Thyroid gland (tissue), 4 donors: ENCODE measurements at regions not wholly inside any gene's neighbourhood (a gene's known extent, or its start where the extent isn't known, plus 50 kb on each side); places are given as distances from the start of the nearest gene placed in this dataset.

Experiments used
- POLR2A ChIP-seq, 2 donors: fragments of 450-650 bp; IDR thresholded peaks; one replicate each; pipeline ENCODE4 v1.6.1; 2017; ENCODE audit warnings: antibody characterized with exemption in 2 of 2, mild to moderate bottlenecking in 2 of 2, moderate library complexity in 1 of 2
- TF ChIP-seq, protein P1 (sequence below), 6 experiments: fragments of 200-600 bp in 3 of 6; fragments of 450-650 bp in 3 of 6; sonication (generic) in 3 of 6; IDR thresholded peaks; one replicate each; pipeline ENCODE4 v1.5.1; 2016 to 2019; ENCODE audit warnings: antibody characterized with exemption in 6 of 6, mild to moderate bottlenecking in 2 of 6, inconsistent platforms in 1 of 6, moderate library complexity in 1 of 6

DNA sequence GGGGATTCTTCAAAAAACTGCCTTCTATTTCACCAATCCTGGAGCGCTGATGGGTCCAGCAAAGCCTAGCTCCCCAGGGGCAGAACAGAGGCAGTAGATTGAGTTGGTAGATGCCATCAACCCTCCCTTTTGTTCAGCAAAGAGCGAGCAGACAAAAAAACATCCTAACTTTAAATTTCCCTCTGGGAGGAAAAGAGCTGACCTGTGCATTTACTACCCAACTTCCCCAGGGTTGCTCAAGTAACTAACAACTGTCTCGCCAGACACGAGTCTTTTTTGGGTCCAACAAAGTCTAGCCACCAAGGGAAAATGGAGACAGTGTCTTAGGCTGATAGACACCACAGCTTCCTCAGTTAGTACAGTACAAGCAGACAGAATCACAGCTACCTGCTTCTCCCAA, 476.3 kb upstream of the GRIA1 start:
- TF ChIP-seq POLR2A (IDR thresholded peaks at IDR 0.05), result no peak
- TF ChIP-seq, protein P1, sequence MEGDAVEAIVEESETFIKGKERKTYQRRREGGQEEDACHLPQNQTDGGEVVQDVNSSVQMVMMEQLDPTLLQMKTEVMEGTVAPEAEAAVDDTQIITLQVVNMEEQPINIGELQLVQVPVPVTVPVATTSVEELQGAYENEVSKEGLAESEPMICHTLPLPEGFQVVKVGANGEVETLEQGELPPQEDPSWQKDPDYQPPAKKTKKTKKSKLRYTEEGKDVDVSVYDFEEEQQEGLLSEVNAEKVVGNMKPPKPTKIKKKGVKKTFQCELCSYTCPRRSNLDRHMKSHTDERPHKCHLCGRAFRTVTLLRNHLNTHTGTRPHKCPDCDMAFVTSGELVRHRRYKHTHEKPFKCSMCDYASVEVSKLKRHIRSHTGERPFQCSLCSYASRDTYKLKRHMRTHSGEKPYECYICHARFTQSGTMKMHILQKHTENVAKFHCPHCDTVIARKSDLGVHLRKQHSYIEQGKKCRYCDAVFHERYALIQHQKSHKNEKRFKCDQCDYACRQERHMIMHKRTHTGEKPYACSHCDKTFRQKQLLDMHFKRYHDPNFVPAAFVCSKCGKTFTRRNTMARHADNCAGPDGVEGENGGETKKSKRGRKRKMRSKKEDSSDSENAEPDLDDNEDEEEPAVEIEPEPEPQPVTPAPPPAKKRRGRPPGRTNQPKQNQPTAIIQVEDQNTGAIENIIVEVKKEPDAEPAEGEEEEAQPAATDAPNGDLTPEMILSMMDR (IDR thresholded peaks at IDR 0.05), result no peak
